ENCODE measurements at regions not wholly inside any gene's neighbourhood (a gene's known extent, or its start where the extent isn't known, plus 50 kb on each side); places are given as distances from the start of the nearest gene placed in this dataset.

GRCh38 chr10:128839701-128840100, 627.3 kb upstream of the MGMT start:
- TF ChIP-seq CTCF (IDR thresholded peaks at IDR 0.05; ENCODE audit: low read length) (no peak), EZH2 (IDR thresholded peaks at IDR 0.05; ENCODE audit: borderline replicate concordance, low read length) (no peak)
